ENCODE measurements at regions not wholly inside any gene's neighbourhood (a gene's known extent, or its start where the extent isn't known, plus 50 kb on each side); places are given as distances from the start of the nearest gene placed in this dataset.
"Not testable (repeated sequence)": the region's sequence is repeated elsewhere in the genome, so short reads cannot be mapped to it uniquely, and the experiment has no call there.

DNA sequence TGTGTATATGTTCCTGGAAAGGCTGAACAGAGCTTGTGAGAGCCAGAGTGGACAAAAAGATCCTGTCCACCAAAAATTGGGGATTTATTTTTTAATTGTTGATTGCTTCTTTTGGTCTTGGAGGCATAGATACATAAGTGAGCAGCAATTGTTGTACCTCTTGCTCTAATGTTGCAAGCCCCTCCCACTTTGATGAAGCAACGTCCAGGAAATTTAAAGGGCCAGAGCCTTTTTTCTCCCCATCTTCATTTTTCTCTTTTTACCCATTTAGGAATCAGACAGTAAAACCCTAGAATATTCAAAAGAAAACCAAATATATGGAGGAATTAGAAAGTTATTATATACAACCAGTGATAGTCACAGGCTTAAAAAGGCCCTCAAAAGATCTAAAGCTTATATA is 871.8 kb upstream of the NRXN1 start:
- no peaks in the 10 kb centered on the region for H3K36me3 ChIP-seq (ENCODE audit: control insufficient read depth, insufficient read depth, low read length)
- no peak overlapping the region for H3K4me3 ChIP-seq (ENCODE audit: low read depth, low read length)
- DNase-seq (ENCODE audit: low read depth in 4 of 6, low spot score in 6 of 6): no peak
- H3K27me3 ChIP-seq (ENCODE audit: control insufficient read depth, insufficient read depth, low read length): no peaks in the 10 kb centered on the region
- no peaks in the 10 kb centered on the region for H3K9me3 ChIP-seq (ENCODE audit: control insufficient read depth, insufficient read depth, low read length)
- no peaks in the 10 kb centered on the region for H3K4me1 ChIP-seq (ENCODE audit: control insufficient read depth, insufficient read depth, low read length)
- H3K27ac ChIP-seq (ENCODE audit: low read depth, low read length): no peak overlapping the region
- WGBS (ENCODE audit: insufficient coverage): no CpG with 5 or more reads among the region's 1 CpG

DNA sequence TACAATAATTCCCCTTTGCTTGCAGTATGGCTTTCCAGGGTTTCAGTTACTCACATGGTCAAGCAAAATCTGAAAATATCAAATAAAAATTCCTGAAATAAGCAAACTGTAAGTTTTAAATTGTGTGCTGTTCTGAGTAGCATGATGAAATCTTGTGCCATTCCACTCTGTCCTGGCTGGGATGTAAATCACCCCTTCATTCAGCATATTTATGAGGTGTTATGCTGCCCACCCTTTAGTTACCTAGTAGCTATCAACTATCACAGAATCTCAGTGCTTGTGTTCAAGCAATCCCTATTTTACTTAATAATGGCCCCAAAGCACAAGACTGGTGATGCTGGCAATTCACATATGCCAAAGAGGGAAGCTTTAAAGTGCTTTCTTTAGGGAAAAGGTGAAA is 867.7 kb upstream of the NRXN1 start:
- H3K36me3 ChIP-seq (ENCODE audit: control insufficient read depth, insufficient read depth, low read length): no peaks in the 10 kb centered on the region
- no peak overlapping the region for H3K27ac ChIP-seq (ENCODE audit: low read depth, low read length)
- no peaks in the 10 kb centered on the region for H3K4me1 ChIP-seq (ENCODE audit: control insufficient read depth, insufficient read depth, low read length)
- no peak overlapping the region for H3K4me3 ChIP-seq (ENCODE audit: low read depth, low read length)
- H3K9me3 ChIP-seq (ENCODE audit: control insufficient read depth, insufficient read depth, low read length): no peaks in the 10 kb centered on the region
- no peak for DNase-seq (ENCODE audit: low read depth in 4 of 6, low spot score in 6 of 6)
- no peaks in the 10 kb centered on the region for H3K27me3 ChIP-seq (ENCODE audit: control insufficient read depth, insufficient read depth, low read length)

DNA sequence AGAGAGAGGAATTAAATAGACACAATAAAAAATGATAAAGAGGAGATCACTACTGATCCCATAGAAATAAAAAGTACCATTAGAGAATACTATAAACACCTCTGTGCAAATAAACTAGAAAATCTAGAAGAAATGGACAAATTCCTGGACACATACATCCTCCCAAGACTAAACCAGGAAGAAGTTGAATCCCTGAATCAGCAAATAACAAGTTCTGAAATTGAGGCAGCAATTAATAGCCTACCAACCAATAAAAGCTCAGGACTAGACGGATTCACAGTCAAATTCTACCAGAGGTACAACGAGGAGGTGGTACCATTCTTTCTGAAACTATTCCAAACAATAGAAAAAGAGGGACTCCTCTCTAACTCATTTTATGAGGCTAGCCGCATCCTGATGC is 862.7 kb upstream of the NRXN1 start:
- not testable (repeated sequence) for H3K36me3 ChIP-seq (ENCODE audit: control insufficient read depth, insufficient read depth, low read length); H3K9me3 ChIP-seq (ENCODE audit: control insufficient read depth, insufficient read depth, low read length); H3K27me3 ChIP-seq (ENCODE audit: control insufficient read depth, insufficient read depth, low read length); H3K27ac ChIP-seq (ENCODE audit: low read depth, low read length); DNase-seq (ENCODE audit: low read depth in 4 of 6, low spot score in 6 of 6); H3K4me1 ChIP-seq (ENCODE audit: control insufficient read depth, insufficient read depth, low read length); H3K4me3 ChIP-seq (ENCODE audit: low read depth, low read length)
- WGBS (ENCODE audit: insufficient coverage): 100% methylated on average over 1 of the region's 3 CpGs

DNA sequence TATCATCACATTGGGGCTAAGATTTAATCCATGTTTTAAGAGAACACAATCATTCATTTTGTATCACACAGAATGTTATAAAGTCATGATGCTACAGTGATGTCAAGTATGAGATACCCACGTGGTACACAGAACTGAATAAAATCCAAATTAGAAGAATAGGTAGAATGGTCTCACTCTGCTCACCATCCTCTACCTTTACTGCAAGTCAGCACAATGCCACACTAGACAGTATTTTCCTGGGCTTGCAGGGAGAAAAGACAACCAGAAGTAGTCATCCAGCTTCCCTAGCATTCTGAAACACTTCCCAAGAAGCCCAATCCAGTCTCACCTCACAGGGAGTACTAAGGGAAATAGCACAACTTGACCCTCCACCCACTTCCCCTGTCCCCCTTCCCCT is 856.2 kb upstream of the NRXN1 start:
- Histone ChIP-seq H3K4me1 (ENCODE audit: control insufficient read depth, insufficient read depth, low read length) (no peaks in the 10 kb centered on the region), H3K27me3 (ENCODE audit: control insufficient read depth, insufficient read depth, low read length) (no peaks in the 10 kb centered on the region), H3K4me3 (ENCODE audit: low read depth, low read length) (no peak overlapping the region), H3K27ac (ENCODE audit: low read depth, low read length) (no peak overlapping the region), H3K9me3 (ENCODE audit: control insufficient read depth, insufficient read depth, low read length) (peaks cover 3% of the 10 kb centered on the region), H3K36me3 (ENCODE audit: control insufficient read depth, insufficient read depth, low read length) (no peaks in the 10 kb centered on the region)
- no peak for DNase-seq (ENCODE audit: low read depth in 4 of 6, low spot score in 6 of 6)
- WGBS (ENCODE audit: insufficient coverage): no CpG with 5 or more reads among the region's 1 CpG

DNA sequence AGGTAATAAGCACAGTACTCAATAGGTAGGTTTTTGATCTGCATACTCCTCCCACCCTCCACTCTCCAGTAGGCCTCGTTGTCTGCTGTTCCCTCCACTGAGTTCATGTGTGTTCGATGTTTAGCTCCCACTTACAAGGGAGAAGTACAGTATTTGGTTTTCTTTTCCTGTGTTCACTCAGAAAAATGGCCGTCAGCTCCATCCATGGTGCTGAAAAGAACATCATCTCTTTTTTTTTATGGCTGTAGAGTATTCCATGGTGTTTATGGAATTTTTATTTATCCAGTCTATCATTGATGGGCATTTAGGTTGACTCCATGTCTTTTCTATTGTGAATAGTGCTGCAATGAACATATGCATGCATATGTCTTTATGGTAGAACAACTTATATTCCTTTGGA is 849.7 kb upstream of the NRXN1 start:
- no peaks in the 10 kb centered on the region for H3K36me3 ChIP-seq (ENCODE audit: control insufficient read depth, insufficient read depth, low read length)
- H3K27me3 ChIP-seq (ENCODE audit: control insufficient read depth, insufficient read depth, low read length): no peaks in the 10 kb centered on the region
- DNase-seq (ENCODE audit: low read depth in 4 of 6, low spot score in 6 of 6): no peak
- no peaks in the 10 kb centered on the region for H3K4me1 ChIP-seq (ENCODE audit: control insufficient read depth, insufficient read depth, low read length)
- H3K27ac ChIP-seq (ENCODE audit: low read depth, low read length): no peak overlapping the region
- H3K4me3 ChIP-seq (ENCODE audit: low read depth, low read length): no peak overlapping the region
- no peaks in the 10 kb centered on the region for H3K9me3 ChIP-seq (ENCODE audit: control insufficient read depth, insufficient read depth, low read length)
- 80% methylated on average over 1 of the region's 3 CpGs for WGBS (ENCODE audit: insufficient coverage)

DNA sequence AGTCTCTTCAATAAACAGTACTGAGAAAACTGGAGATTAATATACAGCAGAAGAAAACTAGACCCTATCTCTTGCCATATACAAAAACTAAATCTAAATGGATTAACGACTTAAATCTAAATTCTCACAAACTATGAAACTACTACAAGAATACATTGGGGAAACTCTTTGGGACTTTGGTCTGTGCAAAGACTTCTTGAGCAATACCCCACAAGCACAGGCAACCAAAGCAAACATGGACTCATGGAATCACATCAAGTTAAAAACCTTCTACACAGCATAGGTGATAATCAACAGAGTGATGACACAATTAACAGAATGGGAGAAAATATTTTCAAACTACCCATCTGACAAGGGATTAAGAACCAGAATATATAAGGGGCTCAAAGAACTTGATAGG is 848.2 kb upstream of the NRXN1 start:
- DNase-seq (ENCODE audit: low read depth in 4 of 6, low spot score in 6 of 6): no peak
- Histone ChIP-seq H3K27ac (ENCODE audit: low read depth, low read length) (no peak overlapping the region), H3K36me3 (ENCODE audit: control insufficient read depth, insufficient read depth, low read length) (no peaks in the 10 kb centered on the region), H3K27me3 (ENCODE audit: control insufficient read depth, insufficient read depth, low read length) (no peaks in the 10 kb centered on the region), H3K9me3 (ENCODE audit: control insufficient read depth, insufficient read depth, low read length) (no peaks in the 10 kb centered on the region), H3K4me3 (ENCODE audit: low read depth, low read length) (no peak overlapping the region), H3K4me1 (ENCODE audit: control insufficient read depth, insufficient read depth, low read length) (no peaks in the 10 kb centered on the region)
- WGBS (ENCODE audit: insufficient coverage): no CpG with 5 or more reads among the region's 1 CpG

DNA sequence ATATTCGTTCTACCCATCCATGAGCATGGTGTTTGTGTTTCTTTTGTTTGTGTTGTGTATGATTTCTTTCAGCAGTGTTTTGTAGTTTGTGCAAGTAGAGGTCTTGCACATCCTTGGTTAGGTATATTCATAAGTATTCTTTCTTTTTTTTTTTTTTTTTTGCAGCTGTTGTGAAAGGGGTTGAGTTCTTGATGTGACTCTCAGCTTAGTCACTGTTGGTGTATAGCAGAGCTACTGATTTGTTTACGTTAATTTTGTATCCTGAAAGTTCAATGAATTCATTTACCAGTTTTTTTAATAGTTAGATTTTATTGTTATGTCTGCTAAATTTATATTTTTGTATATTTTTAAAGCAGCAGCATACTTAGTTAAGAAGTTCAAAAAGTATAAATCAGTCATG is 834.4 kb upstream of the NRXN1 start:
- H3K36me3 ChIP-seq (ENCODE audit: control insufficient read depth, insufficient read depth, low read length): no peaks in the 10 kb centered on the region
- H3K9me3 ChIP-seq (ENCODE audit: control insufficient read depth, insufficient read depth, low read length): no peaks in the 10 kb centered on the region
- no peaks in the 10 kb centered on the region for H3K27me3 ChIP-seq (ENCODE audit: control insufficient read depth, insufficient read depth, low read length)
- no peak overlapping the region for H3K27ac ChIP-seq (ENCODE audit: low read depth, low read length)
- H3K4me3 ChIP-seq (ENCODE audit: low read depth, low read length): no peak overlapping the region
- no CpG with 5 or more reads among the region's 2 CpGs for WGBS (ENCODE audit: insufficient coverage)
- DNase-seq (ENCODE audit: low read depth in 4 of 6, low spot score in 6 of 6): no peak
- H3K4me1 ChIP-seq (ENCODE audit: control insufficient read depth, insufficient read depth, low read length): no peaks in the 10 kb centered on the region

DNA sequence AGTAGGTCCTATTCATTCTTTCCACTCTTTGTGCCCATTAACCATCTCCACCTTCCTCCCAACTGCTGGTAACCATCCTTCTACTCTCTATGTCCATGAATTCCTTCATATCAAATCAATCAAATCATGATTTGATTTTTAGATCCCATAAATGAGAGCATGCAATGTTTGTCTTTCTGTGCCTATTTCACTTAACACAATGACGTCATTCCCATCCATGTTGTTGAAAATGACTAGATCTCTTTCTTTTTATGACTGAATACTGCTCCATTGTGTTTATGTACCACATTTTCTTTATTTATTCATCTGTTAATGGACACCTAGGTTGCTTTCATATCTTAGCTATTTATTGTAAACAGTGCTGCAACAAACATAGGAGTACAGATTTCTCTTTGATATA is 827.3 kb upstream of the NRXN1 start:
- WGBS (ENCODE audit: insufficient coverage): no CpG with 5 or more reads among the region's 1 CpG

DNA sequence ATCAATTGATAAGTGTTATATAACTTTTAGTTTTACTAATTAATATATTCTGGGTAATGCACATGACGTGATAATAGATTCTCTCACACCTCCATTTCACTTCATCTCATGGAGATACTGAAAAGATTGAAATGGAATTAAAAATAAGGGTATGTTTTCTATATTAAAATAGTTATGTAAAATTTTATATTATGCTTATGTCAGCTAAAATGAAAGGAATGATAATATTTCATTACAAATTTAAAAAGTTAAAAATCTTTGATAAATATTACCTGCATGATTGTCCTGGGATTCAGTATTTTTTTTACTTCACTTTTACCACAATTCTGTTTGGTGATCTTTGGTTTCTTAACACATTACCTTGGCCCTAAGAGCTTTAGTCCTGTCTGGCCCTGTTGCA is 823.8 kb upstream of the NRXN1 start:
- H3K9me3 ChIP-seq (ENCODE audit: control insufficient read depth, insufficient read depth, low read length): no peaks in the 10 kb centered on the region
- H3K4me1 ChIP-seq (ENCODE audit: control insufficient read depth, insufficient read depth, low read length): no peaks in the 10 kb centered on the region
- WGBS (ENCODE audit: insufficient coverage): no CpG with 5 or more reads among the region's 1 CpG
- no peak overlapping the region for H3K4me3 ChIP-seq (ENCODE audit: low read depth, low read length)
- no peaks in the 10 kb centered on the region for H3K36me3 ChIP-seq (ENCODE audit: control insufficient read depth, insufficient read depth, low read length)
- no peak overlapping the region for H3K27ac ChIP-seq (ENCODE audit: low read depth, low read length)
- H3K27me3 ChIP-seq (ENCODE audit: control insufficient read depth, insufficient read depth, low read length): no peaks in the 10 kb centered on the region
- no peak for DNase-seq (ENCODE audit: low read depth in 4 of 6, low spot score in 6 of 6)

More for the DNA sequence above, 827.3 kb upstream of the NRXN1 start:
- no peak for DNase-seq (ENCODE audit: low read depth in 4 of 6, low spot score in 6 of 6)
- Histone ChIP-seq H3K36me3 (ENCODE audit: control insufficient read depth, insufficient read depth, low read length) (no peaks in the 10 kb centered on the region), H3K27ac (ENCODE audit: low read depth, low read length) (no peak overlapping the region), H3K4me1 (ENCODE audit: control insufficient read depth, insufficient read depth, low read length) (no peaks in the 10 kb centered on the region), H3K9me3 (ENCODE audit: control insufficient read depth, insufficient read depth, low read length) (no peaks in the 10 kb centered on the region), H3K27me3 (ENCODE audit: control insufficient read depth, insufficient read depth, low read length) (no peaks in the 10 kb centered on the region), H3K4me3 (ENCODE audit: low read depth, low read length) (no peak overlapping the region)

DNA sequence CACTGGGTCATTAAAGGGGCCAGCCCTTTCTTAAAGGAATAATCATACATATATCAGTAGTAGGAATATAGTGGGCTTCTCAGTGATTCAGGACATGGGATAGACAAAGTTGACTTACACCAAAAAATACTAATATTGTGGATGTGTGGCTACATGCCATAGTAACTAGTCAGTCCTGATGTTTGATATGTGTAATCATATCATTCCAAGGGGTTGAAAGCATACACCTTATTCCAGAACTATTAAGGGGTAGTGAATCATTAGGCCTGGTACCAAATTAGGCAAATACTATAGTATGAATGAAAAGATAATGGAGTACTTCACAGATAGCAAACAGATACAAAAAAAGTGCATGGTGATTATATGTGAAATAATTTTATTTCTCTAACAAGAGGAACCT is 814.9 kb upstream of the NRXN1 start:
- H3K27ac ChIP-seq (ENCODE audit: low read depth, low read length): no peak overlapping the region
- no peak overlapping the region for H3K4me3 ChIP-seq (ENCODE audit: low read depth, low read length)
- H3K27me3 ChIP-seq (ENCODE audit: control insufficient read depth, insufficient read depth, low read length): no peaks in the 10 kb centered on the region
- H3K36me3 ChIP-seq (ENCODE audit: control insufficient read depth, insufficient read depth, low read length): no peaks in the 10 kb centered on the region
- H3K4me1 ChIP-seq (ENCODE audit: control insufficient read depth, insufficient read depth, low read length): no peaks in the 10 kb centered on the region
- no peak for DNase-seq (ENCODE audit: low read depth in 4 of 6, low spot score in 6 of 6)
- peaks cover 1% of the 10 kb centered on the region for H3K9me3 ChIP-seq (ENCODE audit: control insufficient read depth, insufficient read depth, low read length)

DNA sequence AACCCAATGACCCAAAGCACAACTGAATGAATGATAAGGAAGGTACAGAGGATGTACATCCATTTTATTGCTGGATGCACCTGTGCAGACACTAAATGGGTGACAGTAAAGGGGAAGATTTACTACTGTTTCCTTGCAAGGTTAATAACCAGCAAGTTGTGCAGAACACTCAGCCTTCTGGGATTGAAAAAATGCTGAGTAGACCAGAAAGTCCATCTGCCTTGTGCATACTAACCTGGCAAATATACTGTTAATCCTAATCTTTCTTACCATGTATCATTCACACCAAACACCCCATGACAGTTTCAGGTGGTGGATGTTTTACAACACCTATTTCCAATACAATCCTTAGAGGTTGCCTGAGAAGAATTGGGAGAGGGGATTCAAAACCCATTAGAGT is 814.1 kb upstream of the NRXN1 start:
- Histone ChIP-seq H3K4me1 (ENCODE audit: control insufficient read depth, insufficient read depth, low read length) (no peaks in the 10 kb centered on the region), H3K9me3 (ENCODE audit: control insufficient read depth, insufficient read depth, low read length) (peaks cover 1% of the 10 kb centered on the region), H3K36me3 (ENCODE audit: control insufficient read depth, insufficient read depth, low read length) (no peaks in the 10 kb centered on the region), H3K27ac (ENCODE audit: low read depth, low read length) (no peak overlapping the region), H3K4me3 (ENCODE audit: low read depth, low read length) (no peak overlapping the region), H3K27me3 (ENCODE audit: control insufficient read depth, insufficient read depth, low read length) (no peaks in the 10 kb centered on the region)
- no peak for DNase-seq (ENCODE audit: low read depth in 4 of 6, low spot score in 6 of 6)
